ENCODE measurements at regions not wholly inside any gene's neighbourhood (a gene's known extent, or its start where the extent isn't known, plus 50 kb on each side); places are given as distances from the start of the nearest gene placed in this dataset.
A peak's percentile ranks its signal among the peaks of the same experiment; 100 is the strongest.

DNA sequence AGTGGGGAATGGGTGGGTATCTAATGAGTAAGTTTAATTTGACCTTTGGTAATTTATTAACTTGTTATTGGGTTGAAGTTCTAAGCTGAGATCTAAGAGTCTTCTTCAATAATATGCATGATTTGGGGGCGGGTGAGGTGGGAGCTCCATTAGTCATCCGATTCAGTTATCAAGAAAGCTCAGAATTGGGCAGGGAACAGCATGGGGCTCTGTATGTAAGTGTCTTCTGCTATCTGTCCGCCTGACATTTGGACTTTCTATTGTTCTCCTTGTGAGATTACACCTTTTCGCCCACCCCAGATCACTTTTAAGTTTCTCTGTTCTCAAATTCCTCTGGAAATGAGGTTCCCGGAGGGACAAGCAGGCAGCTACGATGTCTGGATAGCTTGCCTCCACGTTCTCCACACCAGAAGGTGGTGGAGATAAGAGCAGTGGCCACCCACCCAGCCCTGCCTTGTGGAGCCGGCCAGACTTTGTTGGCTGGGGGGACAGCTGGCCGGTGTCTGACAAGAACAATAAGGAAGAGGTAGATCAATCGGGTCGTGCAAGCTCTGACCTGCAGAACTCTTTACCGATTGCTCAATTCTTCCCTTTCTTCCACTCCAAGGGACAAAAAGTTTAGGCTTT lies 75.5 kb upstream of the GATA6 start:
- H2AFZ ChIP-seq, result no peak overlapping the region
- H4K20me1 ChIP-seq (ENCODE audit: insufficient read depth, poor library complexity, severe bottlenecking), result no peaks in the 10 kb centered on the region
- H3K36me3 ChIP-seq (replicated peaks; ENCODE audit: insufficient read depth, low read depth), result no peaks in the 10 kb centered on the region
- no peaks in the 10 kb centered on the region for H3K27me3 ChIP-seq
- WGBS (ENCODE audit: low lambda C conversion rate, missing lambda C conversion rate), result 34% methylated on average over 12 of the region's 12 CpGs
- H3K79me2 ChIP-seq, result no peaks in the 10 kb centered on the region
- H3K4me1 ChIP-seq (ENCODE audit: insufficient read depth), result peaks cover 16% of the 10 kb centered on the region
- H3K9me3 ChIP-seq (ENCODE audit: low read depth), result no peaks in the 10 kb centered on the region
- DNase-seq (ENCODE audit: low spot score), result no peak
- TF ChIP-seq EZH2phosphoT487 (IDR thresholded peaks at IDR 0.05; ENCODE audit: low read depth, severe bottlenecking, unreplicated experiment) (no peak), EZH2 (IDR thresholded peaks at IDR 0.05; ENCODE audit: borderline replicate concordance) (no peak)
- TF ChIP-seq, protein P1, sequence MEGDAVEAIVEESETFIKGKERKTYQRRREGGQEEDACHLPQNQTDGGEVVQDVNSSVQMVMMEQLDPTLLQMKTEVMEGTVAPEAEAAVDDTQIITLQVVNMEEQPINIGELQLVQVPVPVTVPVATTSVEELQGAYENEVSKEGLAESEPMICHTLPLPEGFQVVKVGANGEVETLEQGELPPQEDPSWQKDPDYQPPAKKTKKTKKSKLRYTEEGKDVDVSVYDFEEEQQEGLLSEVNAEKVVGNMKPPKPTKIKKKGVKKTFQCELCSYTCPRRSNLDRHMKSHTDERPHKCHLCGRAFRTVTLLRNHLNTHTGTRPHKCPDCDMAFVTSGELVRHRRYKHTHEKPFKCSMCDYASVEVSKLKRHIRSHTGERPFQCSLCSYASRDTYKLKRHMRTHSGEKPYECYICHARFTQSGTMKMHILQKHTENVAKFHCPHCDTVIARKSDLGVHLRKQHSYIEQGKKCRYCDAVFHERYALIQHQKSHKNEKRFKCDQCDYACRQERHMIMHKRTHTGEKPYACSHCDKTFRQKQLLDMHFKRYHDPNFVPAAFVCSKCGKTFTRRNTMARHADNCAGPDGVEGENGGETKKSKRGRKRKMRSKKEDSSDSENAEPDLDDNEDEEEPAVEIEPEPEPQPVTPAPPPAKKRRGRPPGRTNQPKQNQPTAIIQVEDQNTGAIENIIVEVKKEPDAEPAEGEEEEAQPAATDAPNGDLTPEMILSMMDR (IDR thresholded peaks at IDR 0.05; ENCODE audit: poor library complexity), result no peak
- H3K4me3 ChIP-seq, result no peak overlapping the region
- H3K27ac ChIP-seq, result peak overlapping the region; percentile 40
- H3K4me2 ChIP-seq, result peak overlapping the region; percentile 3
- no peaks in the 10 kb centered on the region for H3K9me2 ChIP-seq (replicated peaks; ENCODE audit: insufficient read depth)

DNA sequence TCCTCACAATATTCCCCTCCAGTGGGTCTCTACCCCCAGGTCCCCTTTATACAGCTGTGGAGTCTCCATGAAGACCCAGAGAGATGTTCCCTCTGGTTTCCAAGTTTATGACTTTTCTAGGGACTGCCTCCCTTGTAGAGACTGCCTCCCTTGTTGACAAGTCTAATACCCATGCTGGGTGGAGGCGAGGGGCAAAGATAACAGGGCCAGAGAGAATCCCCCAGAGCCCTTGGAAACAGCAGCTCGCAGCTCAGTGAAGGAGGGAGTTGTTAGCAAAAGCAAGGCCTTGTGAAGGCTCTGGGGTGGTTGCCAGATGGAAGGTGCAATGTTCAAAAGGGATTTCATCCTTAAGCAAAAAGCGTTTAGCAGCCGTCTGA lies 75.0 kb upstream of the GATA6 start:
- TF ChIP-seq, protein P1 (IDR thresholded peaks at IDR 0.05; ENCODE audit: poor library complexity), result no peak
- TF ChIP-seq EZH2phosphoT487 (IDR thresholded peaks at IDR 0.05; ENCODE audit: low read depth, severe bottlenecking, unreplicated experiment) (no peak), EZH2 (IDR thresholded peaks at IDR 0.05; ENCODE audit: borderline replicate concordance) (no peak)

DNA sequence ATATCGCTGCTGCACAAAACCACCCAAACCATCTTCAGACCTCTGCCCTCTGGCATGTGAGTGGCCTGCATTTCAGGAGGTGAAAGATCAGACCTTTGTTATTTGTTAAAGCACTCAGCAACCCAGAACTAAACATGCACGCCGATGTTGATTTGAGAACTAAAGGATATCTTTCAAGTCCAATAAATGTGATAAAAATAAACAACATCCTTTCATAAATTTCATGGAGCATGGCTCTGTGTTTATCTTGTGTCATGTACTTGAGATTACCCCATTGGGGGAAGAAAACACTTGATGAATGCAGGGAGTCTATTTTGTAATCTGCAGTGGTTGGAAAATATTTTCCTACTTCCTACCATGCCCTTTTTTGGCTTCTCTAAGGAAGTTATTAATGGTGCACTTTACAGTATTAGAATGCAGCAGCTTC lies 70.8 kb upstream of the GATA6 start:
- Histone ChIP-seq H3K36me3 (replicated peaks; ENCODE audit: insufficient read depth, low read depth) (no peaks in the 10 kb centered on the region), H3K27ac (peak overlapping the region; percentile 29), H3K4me1 (ENCODE audit: insufficient read depth) (peaks cover 33% of the 10 kb centered on the region), H2AFZ (no peak overlapping the region), H3K9me2 (replicated peaks; ENCODE audit: insufficient read depth) (no peaks in the 10 kb centered on the region), H4K20me1 (ENCODE audit: insufficient read depth, poor library complexity, severe bottlenecking) (no peaks in the 10 kb centered on the region), H3K9me3 (ENCODE audit: low read depth) (no peaks in the 10 kb centered on the region), H3K4me2 (no peak overlapping the region), H3K79me2 (no peaks in the 10 kb centered on the region), H3K4me3 (no peak overlapping the region), H3K27me3 (no peaks in the 10 kb centered on the region)
- WGBS (ENCODE audit: low lambda C conversion rate, missing lambda C conversion rate), result 17% methylated on average over 3 of the region's 3 CpGs
- TF ChIP-seq EZH2 (IDR thresholded peaks at IDR 0.05; ENCODE audit: borderline replicate concordance), result no peak
- TF ChIP-seq, protein P1 (IDR thresholded peaks at IDR 0.05; ENCODE audit: poor library complexity), result no peak
- TF ChIP-seq EZH2phosphoT487 (IDR thresholded peaks at IDR 0.05; ENCODE audit: low read depth, severe bottlenecking, unreplicated experiment), result no peak
- no peak for DNase-seq (ENCODE audit: low spot score)

More for the DNA sequence above, 75.0 kb upstream of the GATA6 start:
- no peaks in the 10 kb centered on the region for H3K9me2 ChIP-seq (replicated peaks; ENCODE audit: insufficient read depth)
- no peaks in the 10 kb centered on the region for H3K27me3 ChIP-seq
- no peaks in the 10 kb centered on the region for H4K20me1 ChIP-seq (ENCODE audit: insufficient read depth, poor library complexity, severe bottlenecking)
- WGBS (ENCODE audit: low lambda C conversion rate, missing lambda C conversion rate), result 27% methylated on average over 4 of the region's 4 CpGs
- H3K4me3 ChIP-seq, result no peak overlapping the region
- H3K4me1 ChIP-seq (ENCODE audit: insufficient read depth), result peaks cover 19% of the 10 kb centered on the region
- no peak for DNase-seq (ENCODE audit: low spot score)
- no peaks in the 10 kb centered on the region for H3K36me3 ChIP-seq (replicated peaks; ENCODE audit: insufficient read depth, low read depth)
- peak overlapping the region; percentile 3 for H3K4me2 ChIP-seq
- H3K27ac ChIP-seq, result peak overlapping the region; percentile 40
- H3K9me3 ChIP-seq (ENCODE audit: low read depth), result no peaks in the 10 kb centered on the region
- H2AFZ ChIP-seq, result no peak overlapping the region
- no peaks in the 10 kb centered on the region for H3K79me2 ChIP-seq

Measured in hepatocyte (in vitro differentiated cells).